Neural cell (in vitro differentiated cells): ENCODE measurements at regions not wholly inside any gene's neighbourhood (a gene's known extent, or its start where the extent isn't known, plus 50 kb on each side); places are given as distances from the start of the nearest gene placed in this dataset.

Experiments
- H2AFZ ChIP-seq: fragments of 200-600, 300-800 bp; sonication (generic), shearing (Covaris generic); 2 replicates; pipeline ENCODE4 v1.6.0; 2014; ENCODE audit warnings: low read depth, mild to moderate bottlenecking, antibody characterized with exemption, low read length, moderate library complexity
- H3F3A ChIP-seq: fragments of 200-600 bp; shearing (Covaris generic); 2 replicates; pipeline ENCODE4 v1.6.1; 2016; ENCODE audit warnings: mild to moderate bottlenecking, moderate library complexity, mixed read lengths, antibody characterized with exemption, low read length; ENCODE audit not compliant: insufficient read depth, poor library complexity, severe bottlenecking
- H3K27ac ChIP-seq: fragments of 200-600, 300-800 bp; sonication (generic), shearing (Covaris generic); 2 replicates; pipeline ENCODE4 v1.5.1; 2014; ENCODE audit warnings: mild to moderate bottlenecking, low read length, moderate library complexity
- H3K27me3 ChIP-seq: fragments of 300-800, 200-600 bp; sonication (generic), shearing (Covaris generic); 2 replicates; pipeline ENCODE4 v1.6.0; 2014; ENCODE audit warnings: mild to moderate bottlenecking, low read depth, low read length, moderate library complexity; ENCODE audit not compliant: insufficient read depth
- H3K36me3 ChIP-seq: fragments of 300-800, 200-600 bp; sonication (generic), shearing (Covaris generic); 2 replicates; pipeline ENCODE4 v1.5.1; 2014; ENCODE audit warnings: mild to moderate bottlenecking, antibody characterized with exemption, low read length, moderate library complexity; ENCODE audit not compliant: insufficient read depth
- H3K4me2 ChIP-seq: fragments of 300-800, 200-600 bp; sonication (generic), shearing (Covaris generic); 2 replicates; pipeline ENCODE4 v1.6.0; 2014; ENCODE audit warnings: mild to moderate bottlenecking, low read length
- H3K4me3 ChIP-seq: fragments of 300-800, 200-600 bp; sonication (generic), shearing (Covaris generic); 2 replicates; pipeline ENCODE4 v1.5.1; 2014; ENCODE audit warnings: mild to moderate bottlenecking, low read length, moderate library complexity
- H3K79me2 ChIP-seq: fragments of 200-600 bp; shearing (Covaris generic); replicated peaks from 2 replicates; pipeline ENCODE4 v1.6.0; 2014; ENCODE audit warnings: mild to moderate bottlenecking, low read length, moderate library complexity; ENCODE audit not compliant: insufficient read depth
- H3K9ac ChIP-seq: fragments of 300-800, 200-600 bp; sonication (generic), shearing (Covaris generic); 2 replicates; pipeline ENCODE4 v1.6.1; 2016; ENCODE audit warnings: mild to moderate bottlenecking, low read length, mixed read lengths
- H3K9me2 ChIP-seq: fragments of 200-600 bp; shearing (Covaris generic); 2 replicates; pipeline ENCODE4 v1.6.1; 2016; ENCODE audit warnings: mild to moderate bottlenecking, low read length, mixed read lengths; ENCODE audit not compliant: insufficient read depth
- H3K9me3 ChIP-seq: fragments of 200-600, 300-800 bp; sonication (generic), shearing (Covaris generic); 2 replicates; pipeline ENCODE4 v1.6.1; 2016; ENCODE audit warnings: mild to moderate bottlenecking, mixed run types, low read length, moderate library complexity, mixed read lengths
- H4K20me1 ChIP-seq: fragments of 200-600 bp; shearing (Covaris generic); 2 replicates; pipeline ENCODE4 v1.6.1; 2016; ENCODE audit warnings: mild to moderate bottlenecking, mixed run types; ENCODE audit not compliant: insufficient read depth
- EP300 ChIP-seq: fragments of 450-650 bp; conservative IDR thresholded peaks from 2 replicates; pipeline ENCODE4 v1.6.1; 2014; ENCODE audit warnings: antibody characterized with exemption, mild to moderate bottlenecking, moderate library complexity; ENCODE audit not compliant: poor library complexity, severe bottlenecking
- EZH2 ChIP-seq: fragments of 200-600, 300-800 bp; shearing (Covaris generic), sonication (generic); IDR thresholded peaks from 2 replicates; pipeline ENCODE4 v1.6.1; 2014; ENCODE audit warnings: antibody characterized with exemption, low read length, borderline replicate concordance, mild to moderate bottlenecking; ENCODE audit not compliant: insufficient read depth, poor library complexity, severe bottlenecking
- MXI1 ChIP-seq: fragments of 450-650 bp; conservative IDR thresholded peaks from 2 replicates; pipeline ENCODE4 v1.6.1; 2014; ENCODE audit warnings: antibody characterized with exemption, mild to moderate bottlenecking; ENCODE audit not compliant: poor library complexity, severe bottlenecking
- POLR2AphosphoS5 ChIP-seq: IDR thresholded peaks from 2 replicates; pipeline ENCODE4 v1.6.1; 2012
- RAD21 ChIP-seq: fragments of 450-650 bp; conservative IDR thresholded peaks from 2 replicates; pipeline ENCODE4 v1.6.1; 2014; ENCODE audit warnings: antibody characterized with exemption, mild to moderate bottlenecking, moderate library complexity
- REST ChIP-seq: IDR thresholded peaks from 2 replicates; pipeline ENCODE4 v1.6.1; 2012; ENCODE audit warnings: borderline replicate concordance
- SMC3 ChIP-seq: fragments of 450-650 bp; conservative IDR thresholded peaks from 2 replicates; pipeline ENCODE4 v1.6.1; 2014; ENCODE audit warnings: antibody characterized with exemption, mild to moderate bottlenecking, moderate library complexity; ENCODE audit not compliant: poor library complexity
- TAF1 ChIP-seq: IDR thresholded peaks from 2 replicates; pipeline ENCODE4 v1.6.1; 2012; ENCODE audit warnings: low read depth
- TF ChIP-seq, protein P1 (sequence below): fragments of 450-650 bp; IDR thresholded peaks from 2 replicates; pipeline ENCODE4 v1.5.1; 2014; ENCODE audit warnings: antibody characterized with exemption, mild to moderate bottlenecking, moderate library complexity; ENCODE audit not compliant: poor library complexity, severe bottlenecking

DNA sequence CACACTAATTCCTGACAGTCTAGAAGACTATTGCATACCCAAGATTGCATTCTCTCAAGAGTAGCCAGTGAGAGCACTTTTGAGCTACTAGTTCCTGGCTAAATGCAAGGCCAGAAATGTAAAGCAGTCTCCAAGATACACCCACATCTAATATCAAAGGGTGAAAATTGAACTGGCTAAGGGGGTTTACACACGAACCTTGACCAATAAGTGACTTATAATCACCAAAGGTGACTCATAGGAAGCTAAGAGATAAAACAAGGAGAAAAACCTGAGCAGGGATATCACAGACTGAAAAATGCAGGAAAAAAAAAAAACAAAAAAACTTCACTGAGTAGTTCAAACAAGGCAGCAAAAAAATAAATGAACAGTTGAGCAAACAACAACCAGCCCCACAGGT, 172.2 kb upstream of the RRP15 start:
- H3K36me3 ChIP-seq: no peaks in the 10 kb centered on the region
- H4K20me1 ChIP-seq: no peaks in the 10 kb centered on the region
- no peaks in the 10 kb centered on the region for H3K9me3 ChIP-seq
- no peaks in the 10 kb centered on the region for H3F3A ChIP-seq
- H3K9me2 ChIP-seq: no peaks in the 10 kb centered on the region
- H3K27me3 ChIP-seq: no peaks in the 10 kb centered on the region
- no peaks in the 10 kb centered on the region for H3K79me2 ChIP-seq
- no peak overlapping the region for H3K4me2 ChIP-seq
- no peak overlapping the region for H2AFZ ChIP-seq
- TF ChIP-seq EP300 (no peak), REST (no peak), RAD21 (no peak), EZH2 (no peak), POLR2AphosphoS5 (no peak), SMC3 (no peak), TAF1 (no peak), MXI1 (no peak)
- no peak overlapping the region for H3K4me3 ChIP-seq
- H3K27ac ChIP-seq: no peak overlapping the region
- H3K9ac ChIP-seq: no peak overlapping the region

DNA sequence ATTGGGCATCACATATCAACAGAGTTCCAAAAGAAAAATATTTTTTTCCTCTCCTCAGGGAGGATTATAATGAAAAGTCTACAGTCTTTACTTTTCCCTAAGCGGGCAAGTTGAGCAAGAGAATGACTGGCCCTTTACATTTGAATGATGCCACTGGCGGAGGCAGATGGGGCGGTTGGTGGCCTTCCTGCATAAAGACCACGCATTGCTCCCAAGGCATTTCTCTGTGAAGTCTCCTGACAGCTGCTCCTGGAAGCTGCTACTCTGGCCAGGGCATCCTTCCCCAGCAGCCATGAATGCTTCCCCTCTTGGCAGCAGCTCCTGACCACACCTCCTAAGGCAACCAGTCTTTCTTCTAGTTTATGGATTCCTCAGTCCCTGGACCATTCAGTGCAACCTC, 161.1 kb upstream of the RRP15 start:
- H3K9ac ChIP-seq: no peak overlapping the region
- no peak overlapping the region for H3K4me2 ChIP-seq
- H3K79me2 ChIP-seq: no peaks in the 10 kb centered on the region

More for the DNA sequence above, 161.1 kb upstream of the RRP15 start:
- no peak overlapping the region for H3K4me3 ChIP-seq
- no peaks in the 10 kb centered on the region for H3K27me3 ChIP-seq
- TF ChIP-seq EZH2 (no peak), RAD21 (no peak), MXI1 (no peak), TAF1 (no peak), POLR2AphosphoS5 (no peak), EP300 (no peak), SMC3 (no peak), REST (no peak)
- TF ChIP-seq, protein P1, sequence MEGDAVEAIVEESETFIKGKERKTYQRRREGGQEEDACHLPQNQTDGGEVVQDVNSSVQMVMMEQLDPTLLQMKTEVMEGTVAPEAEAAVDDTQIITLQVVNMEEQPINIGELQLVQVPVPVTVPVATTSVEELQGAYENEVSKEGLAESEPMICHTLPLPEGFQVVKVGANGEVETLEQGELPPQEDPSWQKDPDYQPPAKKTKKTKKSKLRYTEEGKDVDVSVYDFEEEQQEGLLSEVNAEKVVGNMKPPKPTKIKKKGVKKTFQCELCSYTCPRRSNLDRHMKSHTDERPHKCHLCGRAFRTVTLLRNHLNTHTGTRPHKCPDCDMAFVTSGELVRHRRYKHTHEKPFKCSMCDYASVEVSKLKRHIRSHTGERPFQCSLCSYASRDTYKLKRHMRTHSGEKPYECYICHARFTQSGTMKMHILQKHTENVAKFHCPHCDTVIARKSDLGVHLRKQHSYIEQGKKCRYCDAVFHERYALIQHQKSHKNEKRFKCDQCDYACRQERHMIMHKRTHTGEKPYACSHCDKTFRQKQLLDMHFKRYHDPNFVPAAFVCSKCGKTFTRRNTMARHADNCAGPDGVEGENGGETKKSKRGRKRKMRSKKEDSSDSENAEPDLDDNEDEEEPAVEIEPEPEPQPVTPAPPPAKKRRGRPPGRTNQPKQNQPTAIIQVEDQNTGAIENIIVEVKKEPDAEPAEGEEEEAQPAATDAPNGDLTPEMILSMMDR: no peak
- H3F3A ChIP-seq: no peaks in the 10 kb centered on the region
- no peaks in the 10 kb centered on the region for H3K36me3 ChIP-seq
- H3K9me3 ChIP-seq: no peaks in the 10 kb centered on the region
- H3K9me2 ChIP-seq: no peaks in the 10 kb centered on the region
- H2AFZ ChIP-seq: no peak overlapping the region
- no peaks in the 10 kb centered on the region for H4K20me1 ChIP-seq
- no peak overlapping the region for H3K27ac ChIP-seq
